ENCODE measurements at regions not wholly inside any gene's neighbourhood (a gene's known extent, or its start where the extent isn't known, plus 50 kb on each side); places are given as distances from the start of the nearest gene placed in this dataset.

DNA sequence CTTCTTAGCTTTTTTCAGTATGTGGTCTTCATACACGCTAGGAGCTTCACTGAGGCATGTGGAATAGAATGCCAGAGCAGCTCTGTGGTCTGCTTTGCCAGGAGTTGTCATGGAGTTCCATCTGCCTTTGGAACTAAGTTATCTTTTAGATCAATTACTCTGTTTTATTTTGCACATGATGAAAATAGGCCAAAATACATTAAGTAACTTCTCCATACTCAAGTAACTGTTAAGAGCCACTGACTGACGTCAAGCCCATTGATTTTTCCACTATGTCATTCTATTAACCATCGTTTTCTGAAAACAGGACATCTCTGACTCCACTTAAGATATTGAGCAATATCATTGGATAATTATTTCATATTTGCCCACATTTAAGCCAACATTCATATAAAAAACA lies 415.1 kb upstream of the MAD2L1 start:
- 43% methylated on average over 3 of the region's 3 CpGs for WGBS (ENCODE audit: insufficient coverage, low coverage, low lambda C conversion rate, missing lambda C conversion rate)
- intact Hi-C loops (cut with DNase I) = no loop called here
- Histone ChIP-seq H3K27me3 (no peaks in the 10 kb centered on the region), H3K27ac (no peak overlapping the region), H3K4me3 (no peak overlapping the region), H3K9me3 (no peaks in the 10 kb centered on the region), H3K4me1 (no peaks in the 10 kb centered on the region), H3K36me3 (no peaks in the 10 kb centered on the region)
- DNase-seq (no peak), ATAC-seq (no peak)
- TF ChIP-seq, protein P1, sequence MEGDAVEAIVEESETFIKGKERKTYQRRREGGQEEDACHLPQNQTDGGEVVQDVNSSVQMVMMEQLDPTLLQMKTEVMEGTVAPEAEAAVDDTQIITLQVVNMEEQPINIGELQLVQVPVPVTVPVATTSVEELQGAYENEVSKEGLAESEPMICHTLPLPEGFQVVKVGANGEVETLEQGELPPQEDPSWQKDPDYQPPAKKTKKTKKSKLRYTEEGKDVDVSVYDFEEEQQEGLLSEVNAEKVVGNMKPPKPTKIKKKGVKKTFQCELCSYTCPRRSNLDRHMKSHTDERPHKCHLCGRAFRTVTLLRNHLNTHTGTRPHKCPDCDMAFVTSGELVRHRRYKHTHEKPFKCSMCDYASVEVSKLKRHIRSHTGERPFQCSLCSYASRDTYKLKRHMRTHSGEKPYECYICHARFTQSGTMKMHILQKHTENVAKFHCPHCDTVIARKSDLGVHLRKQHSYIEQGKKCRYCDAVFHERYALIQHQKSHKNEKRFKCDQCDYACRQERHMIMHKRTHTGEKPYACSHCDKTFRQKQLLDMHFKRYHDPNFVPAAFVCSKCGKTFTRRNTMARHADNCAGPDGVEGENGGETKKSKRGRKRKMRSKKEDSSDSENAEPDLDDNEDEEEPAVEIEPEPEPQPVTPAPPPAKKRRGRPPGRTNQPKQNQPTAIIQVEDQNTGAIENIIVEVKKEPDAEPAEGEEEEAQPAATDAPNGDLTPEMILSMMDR (IDR thresholded peaks at IDR 0.05) = no peak
- no peak for TF ChIP-seq POLR2A (IDR thresholded peaks at IDR 0.05)

DNA sequence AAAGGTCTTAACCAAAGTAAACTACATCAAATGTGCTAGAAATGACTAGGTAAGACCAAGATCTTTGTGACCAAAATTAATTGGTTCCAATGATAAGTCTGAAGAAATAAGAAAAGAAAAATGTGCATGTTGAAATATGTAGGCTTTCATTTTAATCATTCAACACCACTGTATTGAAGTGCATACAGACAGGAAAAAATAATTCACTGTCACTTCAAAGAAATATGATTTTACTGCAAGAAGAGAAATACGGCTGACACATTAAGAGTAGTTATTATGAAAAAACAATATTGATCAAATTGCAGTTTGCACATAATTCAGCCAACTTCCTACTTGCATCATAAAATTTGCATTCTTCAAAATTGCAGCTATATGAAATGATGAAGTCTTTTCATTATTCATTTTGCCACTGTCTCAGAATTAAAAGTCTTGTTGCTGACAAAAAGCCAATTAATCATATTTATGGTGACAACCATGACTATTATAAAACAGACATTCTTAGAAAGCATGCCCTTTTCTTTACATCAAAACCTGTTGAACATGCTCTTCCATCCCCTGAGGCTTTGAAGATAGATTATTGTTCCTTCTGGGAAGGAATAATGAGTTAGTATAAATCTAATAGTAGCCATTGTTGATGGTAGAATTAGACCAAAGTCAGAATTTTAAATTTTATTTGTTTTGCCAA lies 405.9 kb upstream of the MAD2L1 start:
- Histone ChIP-seq H3K27me3 (no peaks in the 10 kb centered on the region), H3K36me3 (no peaks in the 10 kb centered on the region), H3K9me3 (no peaks in the 10 kb centered on the region), H3K4me3 (no peak overlapping the region), H3K27ac (no peak overlapping the region), H3K4me1 (no peaks in the 10 kb centered on the region)
- ATAC-seq = no peak
- intact Hi-C loops (cut with DNase I) = no loop called here
- 48% methylated on average over 1 of the region's 1 CpG for WGBS (ENCODE audit: insufficient coverage, low coverage, low lambda C conversion rate, missing lambda C conversion rate)
- TF ChIP-seq POLR2A (IDR thresholded peaks at IDR 0.05) = no peak
- TF ChIP-seq, protein P1 (IDR thresholded peaks at IDR 0.05) = no peak
- DNase-seq = no peak

DNA sequence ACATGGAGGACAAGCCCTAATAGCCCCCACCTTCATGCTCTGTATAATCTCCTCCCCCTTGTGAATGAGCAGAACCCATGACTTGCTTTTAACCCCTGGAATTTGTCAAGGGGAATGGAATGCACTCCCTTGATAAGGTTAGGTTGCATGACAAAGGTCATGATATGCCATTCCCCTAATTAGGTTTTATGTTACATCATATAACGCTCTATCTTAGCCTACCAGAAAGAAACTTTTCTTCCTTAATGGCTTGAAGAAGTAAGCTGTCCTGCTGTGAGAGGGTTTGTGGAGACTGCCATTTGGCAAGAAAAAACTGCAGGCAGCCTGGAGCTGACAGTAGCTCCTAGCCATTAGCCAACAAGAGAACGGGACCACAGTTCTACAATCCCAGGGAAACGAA lies 399.8 kb upstream of the MAD2L1 start:
- H3K9me3 ChIP-seq = no peaks in the 10 kb centered on the region
- H3K4me1 ChIP-seq = no peaks in the 10 kb centered on the region
- ATAC-seq (no peak), DNase-seq (no peak)
- TF ChIP-seq, protein P1 (IDR thresholded peaks at IDR 0.05) = no peak
- TF ChIP-seq POLR2A (IDR thresholded peaks at IDR 0.05) = no peak
- WGBS (ENCODE audit: insufficient coverage, low coverage, low lambda C conversion rate, missing lambda C conversion rate) = 11% methylated on average over 3 of the region's 3 CpGs
- intact Hi-C loops (cut with DNase I) = no loop called here
- H3K36me3 ChIP-seq = no peaks in the 10 kb centered on the region
- no peak overlapping the region for H3K27ac ChIP-seq
- H3K27me3 ChIP-seq = no peaks in the 10 kb centered on the region
- no peak overlapping the region for H3K4me3 ChIP-seq

DNA sequence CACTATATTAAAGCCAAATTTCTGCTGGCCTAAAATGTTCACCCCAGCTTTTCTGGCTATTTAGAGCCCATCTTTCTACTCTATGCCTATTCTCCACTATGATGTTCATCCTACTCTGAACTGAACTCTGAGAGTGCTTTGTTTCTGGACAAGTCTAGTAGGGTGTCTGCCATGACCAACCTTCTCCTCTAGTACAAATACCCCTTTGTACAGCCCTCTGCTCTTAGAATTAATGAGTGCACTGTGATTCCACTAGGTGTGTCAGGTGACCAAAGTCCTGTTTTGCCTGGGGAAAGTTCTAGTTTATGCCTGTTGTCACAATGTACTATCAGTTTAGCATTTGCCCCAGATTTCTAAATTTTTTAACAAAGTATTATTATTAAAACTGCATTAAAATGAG lies 388.1 kb upstream of the MAD2L1 start:
- Histone ChIP-seq H3K36me3 (no peaks in the 10 kb centered on the region), H3K27ac (no peak overlapping the region), H3K4me1 (no peaks in the 10 kb centered on the region), H3K4me3 (no peak overlapping the region), H3K9me3 (no peaks in the 10 kb centered on the region), H3K27me3 (no peaks in the 10 kb centered on the region)
- no peak for ATAC-seq
- intact Hi-C loops (cut with DNase I) = no loop called here
- DNase-seq = no peak
- no peak for TF ChIP-seq POLR2A (IDR thresholded peaks at IDR 0.05)
- TF ChIP-seq, protein P1 (IDR thresholded peaks at IDR 0.05) = no peak

DNA sequence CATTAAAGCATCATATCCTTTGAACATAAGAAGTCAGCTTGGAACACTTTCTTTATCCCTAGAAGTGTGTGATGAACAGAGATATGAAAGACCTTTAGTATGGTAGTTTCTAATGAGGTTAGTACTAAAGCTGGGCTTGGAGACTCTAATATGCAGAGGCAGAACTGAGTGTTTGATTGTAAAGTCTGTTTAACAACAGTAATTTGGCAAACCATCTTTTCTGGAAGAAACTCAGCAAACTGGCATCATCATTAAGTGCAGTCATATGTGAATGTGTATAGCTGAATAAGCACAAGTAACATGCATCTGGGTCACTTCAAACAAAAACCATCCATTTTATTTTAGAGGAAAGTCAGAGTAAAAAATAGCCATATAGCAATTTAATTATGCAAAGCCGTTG lies 385.9 kb upstream of the MAD2L1 start:
- Histone ChIP-seq H3K27ac (no peak overlapping the region), H3K36me3 (no peaks in the 10 kb centered on the region), H3K27me3 (no peaks in the 10 kb centered on the region), H3K9me3 (no peaks in the 10 kb centered on the region), H3K4me3 (no peak overlapping the region), H3K4me1 (no peaks in the 10 kb centered on the region)
- intact Hi-C loops (cut with DNase I) = no loop called here
- ATAC-seq (no peak), DNase-seq (no peak)
- WGBS (ENCODE audit: insufficient coverage, low coverage, low lambda C conversion rate, missing lambda C conversion rate) = 24% methylated on average over 1 of the region's 1 CpG
- TF ChIP-seq, protein P1 (IDR thresholded peaks at IDR 0.05) = no peak

All from right lobe of liver (tissue), 6 donors.